Endothelial cell of umbilical vein (primary cell): ENCODE measurements at regions not wholly inside any gene's neighbourhood (a gene's known extent, or its start where the extent isn't known, plus 50 kb on each side); places are given as distances from the start of the nearest gene placed in this dataset.

Source experiments
- EZH2 ChIP-seq: IDR thresholded peaks from 2 replicates; pipeline ENCODE4 v1.6.1; 2012; ENCODE audit warnings: borderline replicate concordance, low read depth, mild to moderate bottlenecking, moderate library complexity, low read length, inconsistent platforms; ENCODE audit not compliant: severe bottlenecking
- FOS ChIP-seq: IDR thresholded peaks from 2 replicates; pipeline ENCODE4 v1.6.1; 2011; ENCODE audit warnings: mild to moderate bottlenecking, low read length, moderate library complexity, borderline replicate concordance; ENCODE audit not compliant: insufficient read depth
- GATA2 ChIP-seq: IDR thresholded peaks from 2 replicates; pipeline ENCODE4 v1.7.0; 2011; ENCODE audit warnings: low read depth, mild to moderate bottlenecking, moderate library complexity, mixed read lengths, low read length; ENCODE audit not compliant: insufficient read length, insufficient read depth
- JUN ChIP-seq: IDR thresholded peaks from 2 replicates; pipeline ENCODE4 v1.6.1; 2011; ENCODE audit warnings: borderline replicate concordance, low read depth; ENCODE audit not compliant: insufficient read length, insufficient read depth
- MYC ChIP-seq: IDR thresholded peaks from one replicate; pipeline ENCODE4 v1.6.1; 2011; ENCODE audit warnings: mild to moderate bottlenecking, low read depth, low read length
- POLR2A ChIP-seq: IDR thresholded peaks from 2 replicates; pipeline ENCODE4 v1.6.1; 2012; ENCODE audit warnings: low read depth, mild to moderate bottlenecking, control low read depth, low read length
- POLR2AphosphoS5 ChIP-seq: IDR thresholded peaks from 2 replicates; pipeline ENCODE4 v1.6.1; 2012; ENCODE audit warnings: low read depth, mild to moderate bottlenecking, control low read depth, low read length, moderate library complexity; ENCODE audit not compliant: insufficient read depth
- TF ChIP-seq, protein P1 (sequence below), 2 donors: IDR thresholded peaks; 1 replicate in 1 of 2; 2 replicates in 1 of 2; pipeline ENCODE4 v1.5.1; 2011; ENCODE audit warnings: low read length in 2 of 2, mild to moderate bottlenecking in 2 of 2, moderate library complexity in 2 of 2, control low read depth in 1 of 2, inconsistent platforms in 1 of 2, low read depth in 1 of 2; ENCODE audit not compliant: insufficient read depth in 1 of 2; ENCODE audit errors: extremely low read depth in 1 of 2
- TF ChIP-seq, protein P2 (sequence below): IDR thresholded peaks from 2 replicates; pipeline ENCODE4 v1.6.1; 2011; ENCODE audit not compliant: insufficient read depth, insufficient read length

DNA sequence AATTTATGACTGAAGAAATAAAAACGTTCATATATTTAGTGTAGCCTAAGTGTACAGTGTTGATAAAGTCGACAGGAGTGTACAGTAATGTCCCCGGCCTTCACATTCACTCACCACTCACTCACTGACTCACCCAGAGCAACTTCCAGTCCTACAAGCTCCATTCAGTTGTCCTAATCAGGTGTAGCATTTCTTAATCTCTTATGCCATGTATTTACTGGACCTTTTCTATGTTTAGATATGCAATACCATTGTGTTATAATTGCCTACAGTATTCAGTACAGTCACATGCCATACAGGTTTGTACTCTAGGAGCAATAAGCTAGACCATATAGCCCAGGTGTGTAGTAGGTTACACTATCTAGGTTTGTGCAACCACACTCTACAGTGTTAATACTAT is 610.2 kb upstream of the NOX3 start:
- TF ChIP-seq, protein P1, sequence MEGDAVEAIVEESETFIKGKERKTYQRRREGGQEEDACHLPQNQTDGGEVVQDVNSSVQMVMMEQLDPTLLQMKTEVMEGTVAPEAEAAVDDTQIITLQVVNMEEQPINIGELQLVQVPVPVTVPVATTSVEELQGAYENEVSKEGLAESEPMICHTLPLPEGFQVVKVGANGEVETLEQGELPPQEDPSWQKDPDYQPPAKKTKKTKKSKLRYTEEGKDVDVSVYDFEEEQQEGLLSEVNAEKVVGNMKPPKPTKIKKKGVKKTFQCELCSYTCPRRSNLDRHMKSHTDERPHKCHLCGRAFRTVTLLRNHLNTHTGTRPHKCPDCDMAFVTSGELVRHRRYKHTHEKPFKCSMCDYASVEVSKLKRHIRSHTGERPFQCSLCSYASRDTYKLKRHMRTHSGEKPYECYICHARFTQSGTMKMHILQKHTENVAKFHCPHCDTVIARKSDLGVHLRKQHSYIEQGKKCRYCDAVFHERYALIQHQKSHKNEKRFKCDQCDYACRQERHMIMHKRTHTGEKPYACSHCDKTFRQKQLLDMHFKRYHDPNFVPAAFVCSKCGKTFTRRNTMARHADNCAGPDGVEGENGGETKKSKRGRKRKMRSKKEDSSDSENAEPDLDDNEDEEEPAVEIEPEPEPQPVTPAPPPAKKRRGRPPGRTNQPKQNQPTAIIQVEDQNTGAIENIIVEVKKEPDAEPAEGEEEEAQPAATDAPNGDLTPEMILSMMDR (IDR thresholded peaks at IDR 0.05; ENCODE audit: extremely low read depth in 1 of 2, insufficient read depth in 1 of 2, low read depth in 1 of 2, low read length in 2 of 2) = no peak
- TF ChIP-seq POLR2A (no peak), JUN (no peak), POLR2AphosphoS5 (no peak), EZH2 (no peak), GATA2 (no peak), FOS (no peak), MYC (no peak)
- TF ChIP-seq, protein P2, sequence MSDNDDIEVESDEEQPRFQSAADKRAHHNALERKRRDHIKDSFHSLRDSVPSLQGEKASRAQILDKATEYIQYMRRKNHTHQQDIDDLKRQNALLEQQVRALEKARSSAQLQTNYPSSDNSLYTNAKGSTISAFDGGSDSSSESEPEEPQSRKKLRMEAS = no peak
